ENCODE measurements at regions not wholly inside any gene's neighbourhood (a gene's known extent, or its start where the extent isn't known, plus 50 kb on each side); places are given as distances from the start of the nearest gene placed in this dataset.
"Not testable (repeated sequence)": the region's sequence is repeated elsewhere in the genome, so short reads cannot be mapped to it uniquely, and the experiment has no call there.

DNA sequence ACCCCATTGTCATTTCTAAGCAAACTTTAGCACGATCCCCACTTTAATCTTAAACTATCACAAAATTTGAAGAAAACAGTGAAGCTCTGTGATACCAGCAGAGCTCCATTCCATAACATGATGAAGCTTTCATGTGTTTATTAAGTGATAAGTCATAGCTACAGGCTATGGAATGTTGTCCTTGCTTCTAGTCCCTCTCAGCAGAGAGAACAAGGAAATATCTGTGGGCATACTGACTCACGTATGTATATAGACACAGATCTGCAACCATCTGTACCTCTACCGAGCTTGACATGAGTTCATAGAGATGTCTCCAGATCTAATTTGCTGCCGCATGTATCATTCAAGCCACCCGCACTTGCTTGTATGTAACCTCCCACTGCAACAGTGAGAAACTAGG, 588.9 kb downstream of the ETS1 start:
- FAIRE-seq (no peak), DNase-seq (ENCODE audit: insufficient read length, low spot score) (no peak)

GRCh38 chr11:127997594-127997993, 589.8 kb downstream of the ETS1 start:
- FAIRE-seq: no peak
- no peak for DNase-seq (ENCODE audit: insufficient read length, low spot score)

GRCh38 chr11:127996825-127997224, 590.5 kb downstream of the ETS1 start:
- DNase-seq (ENCODE audit: insufficient read length, low spot score) (no peak), FAIRE-seq (no peak)

- FAIRE-seq: no peak
- no peak for DNase-seq (ENCODE audit: insufficient read length, low spot score)
Observed at GRCh38 chr11:127995921-127996320, 591.4 kb downstream of the ETS1 start.

DNA sequence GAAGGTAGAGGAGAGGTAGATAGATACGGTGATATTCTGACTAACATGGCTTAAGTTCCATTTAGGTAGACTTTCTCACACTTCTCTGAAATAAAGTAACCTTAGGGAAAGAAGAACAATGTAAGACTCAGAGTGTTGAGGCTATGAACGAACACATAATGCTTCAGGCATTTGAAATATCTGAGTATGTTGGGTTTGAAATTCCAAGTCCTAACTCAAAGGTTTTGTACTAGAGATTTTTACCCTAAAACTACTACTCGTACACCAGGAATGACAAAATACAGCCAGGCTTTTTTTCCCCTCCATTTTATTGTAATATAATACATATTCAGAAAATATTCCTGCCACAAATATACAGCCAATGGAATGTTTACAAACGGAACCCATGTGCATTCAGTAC, 592.6 kb downstream of the ETS1 start:
- FAIRE-seq (no peak), DNase-seq (ENCODE audit: insufficient read length, low spot score) (no peak)

DNA sequence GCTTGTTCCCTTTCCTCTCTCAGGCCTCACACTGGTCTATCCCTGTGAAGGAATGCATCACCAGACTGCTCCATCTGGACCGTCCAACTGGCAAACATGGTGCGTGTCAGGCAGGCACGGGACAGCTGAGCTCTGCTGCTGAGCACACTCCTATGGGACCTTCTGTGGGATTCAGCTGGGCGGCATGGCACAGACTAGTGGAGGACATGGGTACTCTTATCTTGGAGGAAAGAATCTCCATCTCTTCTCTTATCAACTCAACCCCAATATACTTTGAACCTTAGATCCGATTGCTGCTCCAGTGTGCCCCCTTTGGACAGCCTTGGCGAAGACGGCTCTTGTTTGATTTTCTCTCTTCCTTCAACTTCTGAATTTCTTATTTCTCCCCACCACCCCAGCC, 593.6 kb downstream of the ETS1 start:
- DNase-seq (ENCODE audit: insufficient read length, low spot score) (no peak), FAIRE-seq (no peak)

DNA sequence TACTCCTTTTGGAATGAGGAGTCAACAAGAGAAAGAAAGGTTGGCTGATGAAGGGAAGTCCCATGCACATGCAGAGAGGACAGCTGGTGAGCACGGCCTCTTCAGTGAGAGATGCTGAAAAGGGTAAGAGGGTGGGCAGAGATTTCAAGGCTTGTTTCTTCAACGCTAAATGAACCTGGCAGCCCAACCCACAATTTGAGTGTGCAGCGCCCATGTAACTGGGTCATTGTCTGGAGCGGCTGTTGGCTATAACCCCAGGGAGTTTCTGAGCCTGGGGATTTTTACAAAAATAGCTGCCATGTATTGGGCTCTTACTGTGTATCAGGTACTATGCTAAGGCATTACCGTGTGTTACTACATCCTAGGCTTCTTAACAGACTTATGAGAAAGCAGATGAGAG, 594.1 kb downstream of the ETS1 start:
- DNase-seq (ENCODE audit: insufficient read length, low spot score): no peak
- FAIRE-seq: no peak

DNA sequence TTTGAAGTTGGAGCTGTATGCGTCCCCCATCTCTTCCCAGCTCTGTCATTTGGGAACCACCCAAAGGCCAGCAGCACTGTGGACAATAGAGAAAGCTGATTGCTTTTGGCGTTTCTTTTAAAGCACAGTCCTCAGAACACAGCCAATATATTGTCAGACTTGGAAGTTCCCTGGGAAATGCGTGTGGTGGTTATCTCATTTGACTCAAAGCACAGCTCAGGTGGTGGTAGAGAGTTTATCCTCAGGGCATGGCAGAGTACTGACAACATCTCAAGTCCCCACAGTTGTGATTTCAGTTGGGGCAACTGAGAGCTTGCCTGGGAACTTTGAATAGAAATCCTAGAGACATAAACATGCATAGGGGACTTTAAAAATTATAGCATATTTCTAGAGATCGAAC, 601.3 kb downstream of the ETS1 start:
- no peak for DNase-seq (ENCODE audit: insufficient read length, low spot score)
- FAIRE-seq: no peak

GRCh38 chr11:127972816-127973215, 614.5 kb downstream of the ETS1 start:
- DNase-seq (ENCODE audit: insufficient read length, low spot score): no peak
- no peak for FAIRE-seq

DNA sequence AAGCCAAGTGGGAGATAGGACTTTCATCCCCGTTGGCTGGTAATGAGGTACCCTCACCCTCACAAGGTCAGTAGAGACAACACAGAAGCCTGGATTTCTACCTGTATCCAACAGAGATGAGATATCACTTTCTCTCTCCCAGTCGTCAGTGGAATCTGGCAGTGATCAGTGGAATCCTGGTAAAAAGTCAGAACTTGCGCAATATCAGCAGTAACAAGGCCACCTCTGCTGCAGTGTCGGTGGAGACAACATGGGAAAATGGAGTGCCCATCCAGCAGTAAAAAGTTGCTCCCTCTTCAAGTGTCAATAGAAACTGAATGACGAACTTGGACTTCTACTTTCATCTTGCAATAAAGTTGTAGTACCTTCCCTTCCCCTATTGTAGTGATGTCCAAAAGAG, 615.9 kb downstream of the ETS1 start:
- no peak for DNase-seq (ENCODE audit: insufficient read length, low spot score)
- no peak for FAIRE-seq

GRCh38 chr11:127966821-127967220, 620.5 kb downstream of the ETS1 start:
- DNase-seq (ENCODE audit: insufficient read length, low spot score) (no peak), FAIRE-seq (no peak)

- FAIRE-seq: no peak
- no peak for DNase-seq (ENCODE audit: insufficient read length, low spot score)
Observed at GRCh38 chr11:127965939-127966668, 621.3 kb downstream of the ETS1 start.

GRCh38 chr11:127962416-127962815, 624.9 kb downstream of the ETS1 start:
- no peak for FAIRE-seq

GRCh38 chr11:127950162-127950561, 637.2 kb downstream of the ETS1 start:
- FAIRE-seq (no peak), DNase-seq (ENCODE audit: insufficient read length, low spot score) (no peak)

More at GRCh38 chr11:127962416-127962815, 624.9 kb downstream of the ETS1 start:
- no peak for DNase-seq (ENCODE audit: insufficient read length, low spot score)

DNA sequence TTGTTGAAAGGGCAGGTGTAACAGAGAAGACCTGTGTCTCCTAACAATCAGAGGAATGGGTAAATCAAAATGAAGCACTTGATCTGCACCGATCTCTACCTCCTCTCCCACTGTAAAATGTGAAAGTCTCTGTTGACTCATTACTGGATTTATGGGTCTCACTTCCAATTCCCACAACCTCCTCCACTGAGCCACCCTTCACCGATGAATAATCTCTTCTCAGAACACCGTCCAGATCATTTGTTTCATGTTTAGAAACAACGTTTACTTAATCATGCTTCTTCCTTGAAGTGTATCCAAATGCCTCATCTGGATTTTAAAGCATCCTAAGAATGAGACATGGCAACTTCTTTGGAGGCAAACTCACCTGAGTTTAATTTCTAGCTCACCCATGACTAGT, 643.6 kb downstream of the ETS1 start:
- no peak for DNase-seq (ENCODE audit: insufficient read length, low spot score)
- FAIRE-seq: no peak

GRCh38 chr11:127943152-127943551, 644.2 kb downstream of the ETS1 start:
- FAIRE-seq (no peak), DNase-seq (ENCODE audit: insufficient read length, low spot score) (no peak)

- DNase-seq (ENCODE audit: insufficient read length, low spot score); FAIRE-seq: not testable (repeated sequence)
Observed at GRCh38 chr11:127941554-127941953, 645.8 kb downstream of the ETS1 start.

GRCh38 chr11:127939000-127939399, 648.4 kb downstream of the ETS1 start:
- no peak for FAIRE-seq

GRCh38 chr11:127935081-127935480, 652.3 kb downstream of the ETS1 start:
- FAIRE-seq: no peak
- DNase-seq (ENCODE audit: insufficient read length, low spot score): no peak

More at GRCh38 chr11:127939000-127939399, 648.4 kb downstream of the ETS1 start:
- no peak for DNase-seq (ENCODE audit: insufficient read length, low spot score)

GRCh38 chr11:127933961-127934360, 653.4 kb downstream of the ETS1 start:
- DNase-seq (ENCODE audit: insufficient read length, low spot score); FAIRE-seq: not testable (repeated sequence)

DNA sequence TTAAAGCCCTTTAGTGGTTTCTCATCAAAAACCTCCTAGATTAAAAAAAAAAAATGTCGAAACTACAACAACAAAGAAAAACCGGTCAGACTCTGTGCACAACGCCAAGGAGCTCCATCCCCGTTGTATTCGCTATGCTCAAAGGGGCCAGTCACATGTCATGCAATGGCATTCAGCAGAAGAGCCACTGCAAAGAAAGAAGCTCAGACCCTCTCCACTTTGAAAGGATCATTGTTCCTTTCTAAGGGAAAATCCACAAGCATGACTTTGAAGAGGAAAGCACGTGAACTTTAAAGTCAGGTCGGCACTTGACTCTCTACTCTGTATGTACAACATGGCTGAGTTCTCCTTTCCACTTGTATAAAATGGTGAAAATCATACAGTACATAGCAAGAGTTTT, 655.6 kb downstream of the ETS1 start:
- no peak for DNase-seq (ENCODE audit: insufficient read length, low spot score)
- no peak for FAIRE-seq

DNA sequence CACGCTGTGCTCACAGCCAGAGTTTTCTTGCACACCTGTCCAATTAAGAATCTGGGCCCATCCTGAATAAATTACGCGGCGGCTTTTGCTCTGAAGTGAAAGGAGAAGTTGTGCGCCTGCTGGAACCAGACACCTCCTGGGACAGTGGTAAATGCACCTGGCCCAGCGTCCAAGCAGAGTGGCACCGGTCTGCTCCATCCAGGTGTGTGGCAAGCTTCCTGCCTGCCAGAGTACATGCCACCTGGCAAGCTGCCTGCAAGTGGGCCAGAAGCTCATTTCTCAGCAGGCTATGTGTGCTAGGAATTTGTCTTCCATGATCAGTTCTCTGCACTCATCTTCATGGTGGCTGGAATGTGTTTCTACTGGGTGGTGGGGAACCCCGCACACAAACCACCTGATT, 660.6 kb downstream of the ETS1 start:
- no peak for DNase-seq (ENCODE audit: insufficient read length, low spot score)
- FAIRE-seq: no peak

- no peak for DNase-seq (ENCODE audit: insufficient read length, low spot score)
- FAIRE-seq: no peak
Observed at GRCh38 chr11:127925475-127925874, 661.9 kb downstream of the ETS1 start.
